Hepatocyte (in vitro differentiated cells): ENCODE measurements at regions not wholly inside any gene's neighbourhood (a gene's known extent, or its start where the extent isn't known, plus 50 kb on each side); places are given as distances from the start of the nearest gene placed in this dataset.
A peak's percentile ranks its signal among the peaks of the same experiment; 100 is the strongest.

ENCODE experiments used
- DNase-seq: peaks from one replicate; pipeline ENCODE4 v3.0.0-alpha.2; 2016; ENCODE audit warnings: low spot score
- H2AFZ ChIP-seq: fragments of 200-600 bp; sonication (generic); 2 replicates; pipeline ENCODE4 v1.6.0; 2016; ENCODE audit warnings: antibody characterized with exemption, mild to moderate bottlenecking
- H3K27ac ChIP-seq: fragments of 200-600 bp; sonication (generic); 2 replicates; pipeline ENCODE4 v1.5.1; 2016; ENCODE audit warnings: mild to moderate bottlenecking
- H3K27me3 ChIP-seq: fragments of 200-600 bp; sonication (generic); 2 replicates; pipeline ENCODE4 v1.6.1; 2016
- H3K36me3 ChIP-seq: fragments of 200-600 bp; sonication (generic); replicated peaks from 2 replicates; pipeline ENCODE4 v1.5.1; 2016; ENCODE audit warnings: low read depth; ENCODE audit not compliant: insufficient read depth
- H3K4me1 ChIP-seq: fragments of 200-600 bp; sonication (generic); 2 replicates; pipeline ENCODE4 v1.5.1; 2016; ENCODE audit warnings: mild to moderate bottlenecking, moderate library complexity; ENCODE audit not compliant: insufficient read depth
- H3K4me2 ChIP-seq: fragments of 200-600 bp; sonication (generic); 2 replicates; pipeline ENCODE4 v1.6.0; 2016
- H3K4me3 ChIP-seq: fragments of 200-600 bp; sonication (generic); 2 replicates; pipeline ENCODE4 v1.5.1; 2016; ENCODE audit warnings: mild to moderate bottlenecking
- H3K79me2 ChIP-seq: fragments of 200-600 bp; sonication (generic); 2 replicates; pipeline ENCODE4 v1.6.0; 2017; ENCODE audit warnings: mild to moderate bottlenecking
- H3K9me2 ChIP-seq: fragments of 200-600 bp; sonication (generic); replicated peaks from 2 replicates; pipeline ENCODE4 v1.6.0; 2017; ENCODE audit warnings: mild to moderate bottlenecking; ENCODE audit not compliant: insufficient read depth
- H3K9me3 ChIP-seq: fragments of 200-600 bp; sonication (generic); 2 replicates; pipeline ENCODE4 v1.5.1; 2016; ENCODE audit warnings: low read depth, mild to moderate bottlenecking
- H4K20me1 ChIP-seq: fragments of 200-600 bp; sonication (generic); 2 replicates; pipeline ENCODE4 v1.6.0; 2016; ENCODE audit warnings: mild to moderate bottlenecking; ENCODE audit not compliant: insufficient read depth, poor library complexity, severe bottlenecking
- EZH2 ChIP-seq: fragments of 200-600 bp; sonication (generic); IDR thresholded peaks from 2 replicates; pipeline ENCODE4 v1.6.1; 2016; ENCODE audit warnings: antibody characterized with exemption, mild to moderate bottlenecking, borderline replicate concordance
- EZH2phosphoT487 ChIP-seq: fragments of 200-600 bp; sonication (generic); IDR thresholded peaks from one replicate; pipeline ENCODE4 v1.6.1; 2018; ENCODE audit warnings: antibody characterized with exemption, mild to moderate bottlenecking, low read depth, moderate library complexity; ENCODE audit not compliant: unreplicated experiment, severe bottlenecking
- WGBS: methylation state at CpG from one replicate; pipeline ENCODE4 v1.1.6; 2016; ENCODE audit warnings: low lambda C conversion rate; ENCODE audit errors: missing lambda C conversion rate; 5-methylcytosine and 5-hydroxymethylcytosine counted together
- TF ChIP-seq, protein P1 (sequence below): fragments of 200-600 bp; sonication (generic); IDR thresholded peaks from 2 replicates; pipeline ENCODE4 v1.5.1; 2016; ENCODE audit warnings: antibody characterized with exemption, mild to moderate bottlenecking; ENCODE audit not compliant: poor library complexity

DNA sequence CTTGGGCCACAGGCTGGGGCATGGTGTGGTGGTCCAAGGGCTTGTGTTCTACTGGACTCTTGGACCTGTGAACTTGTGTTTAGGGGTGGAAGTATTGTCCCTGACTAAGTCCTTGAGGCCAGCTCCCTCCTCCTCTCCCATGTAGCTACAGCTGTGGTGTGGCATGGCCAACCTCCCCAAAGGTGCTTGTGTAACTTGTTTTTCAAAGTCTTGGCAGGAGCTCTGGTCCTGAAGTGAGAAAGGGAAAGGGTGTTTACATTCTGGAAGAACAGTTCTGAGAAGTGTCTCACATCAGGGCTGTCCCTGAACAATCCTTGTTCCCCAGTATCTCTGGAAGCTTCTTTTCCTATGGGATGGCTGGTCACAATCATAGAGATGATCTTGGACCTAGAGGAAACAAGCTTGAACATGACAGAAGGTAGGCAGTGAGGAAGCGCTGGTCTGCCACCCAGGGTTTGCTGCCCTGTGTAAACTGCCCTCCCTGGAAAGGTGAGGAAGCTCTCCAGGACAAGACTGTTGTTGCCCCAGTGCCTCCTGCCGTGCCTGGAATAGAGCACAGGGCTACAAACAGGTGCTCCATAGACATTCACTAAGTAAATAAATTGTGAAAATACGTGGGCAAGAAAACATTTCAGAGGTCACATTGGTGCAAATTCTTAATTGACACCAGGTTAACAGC is 64.6 kb upstream of the KLF9 start:
- H3K79me2 ChIP-seq, result no peaks in the 10 kb centered on the region
- H3K4me1 ChIP-seq, result peaks cover 46% of the 10 kb centered on the region
- H3K9me2 ChIP-seq, result no peaks in the 10 kb centered on the region
- H3K36me3 ChIP-seq, result no peaks in the 10 kb centered on the region
- no peaks in the 10 kb centered on the region for H4K20me1 ChIP-seq
- peak overlapping the region; percentile 63 for H3K4me2 ChIP-seq
- no peak overlapping the region for H3K4me3 ChIP-seq
- H2AFZ ChIP-seq, result no peak overlapping the region
- WGBS, result 74% methylated on average over 3 of the region's 3 CpGs
- peak overlapping the region; percentile 96 for H3K27ac ChIP-seq
- TF ChIP-seq, protein P1, sequence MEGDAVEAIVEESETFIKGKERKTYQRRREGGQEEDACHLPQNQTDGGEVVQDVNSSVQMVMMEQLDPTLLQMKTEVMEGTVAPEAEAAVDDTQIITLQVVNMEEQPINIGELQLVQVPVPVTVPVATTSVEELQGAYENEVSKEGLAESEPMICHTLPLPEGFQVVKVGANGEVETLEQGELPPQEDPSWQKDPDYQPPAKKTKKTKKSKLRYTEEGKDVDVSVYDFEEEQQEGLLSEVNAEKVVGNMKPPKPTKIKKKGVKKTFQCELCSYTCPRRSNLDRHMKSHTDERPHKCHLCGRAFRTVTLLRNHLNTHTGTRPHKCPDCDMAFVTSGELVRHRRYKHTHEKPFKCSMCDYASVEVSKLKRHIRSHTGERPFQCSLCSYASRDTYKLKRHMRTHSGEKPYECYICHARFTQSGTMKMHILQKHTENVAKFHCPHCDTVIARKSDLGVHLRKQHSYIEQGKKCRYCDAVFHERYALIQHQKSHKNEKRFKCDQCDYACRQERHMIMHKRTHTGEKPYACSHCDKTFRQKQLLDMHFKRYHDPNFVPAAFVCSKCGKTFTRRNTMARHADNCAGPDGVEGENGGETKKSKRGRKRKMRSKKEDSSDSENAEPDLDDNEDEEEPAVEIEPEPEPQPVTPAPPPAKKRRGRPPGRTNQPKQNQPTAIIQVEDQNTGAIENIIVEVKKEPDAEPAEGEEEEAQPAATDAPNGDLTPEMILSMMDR, result no peak
- TF ChIP-seq EZH2, result no peak
- no peak for TF ChIP-seq EZH2phosphoT487
- H3K9me3 ChIP-seq, result no peaks in the 10 kb centered on the region
- DNase-seq, result peak; percentile 27
- H3K27me3 ChIP-seq, result no peaks in the 10 kb centered on the region

DNA sequence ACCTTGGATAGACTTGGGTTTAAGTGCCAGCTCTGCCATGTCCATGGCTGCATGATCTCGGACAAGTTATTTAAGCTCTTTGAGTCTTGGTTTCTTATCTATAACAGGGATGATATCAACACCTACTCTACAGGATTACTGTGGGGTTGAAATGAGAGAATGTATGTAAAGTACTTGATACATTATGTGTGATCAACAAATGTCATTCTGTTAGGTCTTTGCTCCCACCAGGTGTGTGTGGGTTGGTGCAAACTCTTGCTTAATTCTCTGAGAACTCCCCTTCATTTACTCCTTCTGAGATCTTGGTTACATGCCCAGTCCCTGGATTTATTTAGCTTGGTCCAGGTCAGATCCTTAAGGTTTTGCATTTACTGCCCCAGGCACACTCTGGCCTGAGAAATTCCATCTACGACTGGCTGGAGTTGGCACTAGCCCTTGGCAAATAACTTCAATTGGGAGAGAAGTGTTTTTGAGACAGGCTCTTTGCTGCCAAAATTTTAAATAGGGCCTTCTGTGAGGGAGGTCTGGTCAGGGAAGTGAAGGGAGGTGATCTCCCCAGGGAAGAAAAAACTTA is 63.5 kb upstream of the KLF9 start:
- Histone ChIP-seq H3K4me3 (no peak overlapping the region), H3K27me3 (no peaks in the 10 kb centered on the region), H3K9me2 (no peaks in the 10 kb centered on the region), H4K20me1 (no peaks in the 10 kb centered on the region), H3K4me1 (peaks cover 46% of the 10 kb centered on the region), H3K4me2 (no peak overlapping the region), H2AFZ (no peak overlapping the region), H3K79me2 (no peaks in the 10 kb centered on the region), H3K9me3 (no peaks in the 10 kb centered on the region), H3K36me3 (no peaks in the 10 kb centered on the region), H3K27ac (peak overlapping the region; percentile 96)
- no peak for TF ChIP-seq EZH2
- no peak for TF ChIP-seq EZH2phosphoT487
- TF ChIP-seq, protein P1, result no peak
- WGBS, result 79% methylated on average over 2 of the region's 2 CpGs
- no peak for DNase-seq

DNA sequence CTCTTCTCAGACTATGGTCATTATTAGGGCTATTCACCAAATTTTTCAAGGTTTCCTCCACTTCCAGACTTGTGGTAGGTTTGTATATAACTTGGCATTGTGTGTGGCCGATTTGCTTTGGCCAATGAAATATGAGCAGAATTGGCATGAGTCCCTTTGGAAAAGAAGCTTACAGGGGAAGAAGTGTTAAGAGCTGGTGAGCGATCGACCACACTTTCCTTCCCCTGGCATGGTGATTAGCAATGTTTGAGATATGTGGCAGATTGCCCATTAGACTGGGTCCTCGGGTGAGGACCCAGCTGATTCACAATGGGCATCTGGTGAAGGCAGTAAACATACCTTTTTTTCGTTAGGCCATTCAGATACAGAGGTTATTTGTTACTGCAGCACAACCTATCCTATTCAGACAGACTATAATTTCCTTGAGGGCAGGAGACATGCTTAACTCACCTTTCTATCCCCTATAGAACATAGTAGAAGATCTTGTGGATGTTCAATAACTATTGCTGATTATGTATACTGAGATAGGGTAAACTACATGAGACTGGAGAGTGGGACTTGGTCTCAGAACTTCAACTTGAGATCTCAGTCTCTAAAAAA is 62.8 kb upstream of the KLF9 start:
- WGBS, result 89% methylated on average over 5 of the region's 5 CpGs
- Histone ChIP-seq H4K20me1 (no peaks in the 10 kb centered on the region), H3K36me3 (no peaks in the 10 kb centered on the region), H3K79me2 (no peaks in the 10 kb centered on the region), H3K4me1 (peaks cover 46% of the 10 kb centered on the region), H3K4me2 (no peak overlapping the region), H3K9me3 (no peaks in the 10 kb centered on the region), H3K27me3 (no peaks in the 10 kb centered on the region), H3K27ac (no peak overlapping the region), H2AFZ (no peak overlapping the region), H3K9me2 (no peaks in the 10 kb centered on the region), H3K4me3 (no peak overlapping the region)
- no peak for DNase-seq
- TF ChIP-seq, protein P1, result no peak
- TF ChIP-seq EZH2, result no peak
- TF ChIP-seq EZH2phosphoT487, result no peak
